ENCODE measurements at regions not wholly inside any gene's neighbourhood (a gene's known extent, or its start where the extent isn't known, plus 50 kb on each side); places are given as distances from the start of the nearest gene placed in this dataset.

GRCh38 chr2:167898340-167898739 is 349.1 kb downstream of the STK39 start:
- TF ChIP-seq, protein P1, sequence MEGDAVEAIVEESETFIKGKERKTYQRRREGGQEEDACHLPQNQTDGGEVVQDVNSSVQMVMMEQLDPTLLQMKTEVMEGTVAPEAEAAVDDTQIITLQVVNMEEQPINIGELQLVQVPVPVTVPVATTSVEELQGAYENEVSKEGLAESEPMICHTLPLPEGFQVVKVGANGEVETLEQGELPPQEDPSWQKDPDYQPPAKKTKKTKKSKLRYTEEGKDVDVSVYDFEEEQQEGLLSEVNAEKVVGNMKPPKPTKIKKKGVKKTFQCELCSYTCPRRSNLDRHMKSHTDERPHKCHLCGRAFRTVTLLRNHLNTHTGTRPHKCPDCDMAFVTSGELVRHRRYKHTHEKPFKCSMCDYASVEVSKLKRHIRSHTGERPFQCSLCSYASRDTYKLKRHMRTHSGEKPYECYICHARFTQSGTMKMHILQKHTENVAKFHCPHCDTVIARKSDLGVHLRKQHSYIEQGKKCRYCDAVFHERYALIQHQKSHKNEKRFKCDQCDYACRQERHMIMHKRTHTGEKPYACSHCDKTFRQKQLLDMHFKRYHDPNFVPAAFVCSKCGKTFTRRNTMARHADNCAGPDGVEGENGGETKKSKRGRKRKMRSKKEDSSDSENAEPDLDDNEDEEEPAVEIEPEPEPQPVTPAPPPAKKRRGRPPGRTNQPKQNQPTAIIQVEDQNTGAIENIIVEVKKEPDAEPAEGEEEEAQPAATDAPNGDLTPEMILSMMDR (IDR thresholded peaks at IDR 0.05) = no peak
- TF ChIP-seq RAD21 (IDR thresholded peaks at IDR 0.05; ENCODE audit: low read length) (no peak), PBX3 (IDR thresholded peaks at IDR 0.05) (no peak), YY1 (IDR thresholded peaks at IDR 0.05; ENCODE audit: low read depth) (no peak), RFX5 (IDR thresholded peaks at IDR 0.05; ENCODE audit: low read length) (no peak), MEF2A (IDR thresholded peaks at IDR 0.05; ENCODE audit: borderline replicate concordance, low read depth) (no peak), MXI1 (IDR thresholded peaks at IDR 0.05; ENCODE audit: low read depth, low read length) (no peak), FOXM1 (IDR thresholded peaks at IDR 0.05; ENCODE audit: low read depth) (no peak), SIN3A (IDR thresholded peaks at IDR 0.05; ENCODE audit: borderline replicate concordance, low read depth, low read length) (no peak), GABPA (IDR thresholded peaks at IDR 0.05; ENCODE audit: low read depth) (no peak), JUND (IDR thresholded peaks at IDR 0.05) (no peak)
- TF ChIP-seq, protein P2, sequence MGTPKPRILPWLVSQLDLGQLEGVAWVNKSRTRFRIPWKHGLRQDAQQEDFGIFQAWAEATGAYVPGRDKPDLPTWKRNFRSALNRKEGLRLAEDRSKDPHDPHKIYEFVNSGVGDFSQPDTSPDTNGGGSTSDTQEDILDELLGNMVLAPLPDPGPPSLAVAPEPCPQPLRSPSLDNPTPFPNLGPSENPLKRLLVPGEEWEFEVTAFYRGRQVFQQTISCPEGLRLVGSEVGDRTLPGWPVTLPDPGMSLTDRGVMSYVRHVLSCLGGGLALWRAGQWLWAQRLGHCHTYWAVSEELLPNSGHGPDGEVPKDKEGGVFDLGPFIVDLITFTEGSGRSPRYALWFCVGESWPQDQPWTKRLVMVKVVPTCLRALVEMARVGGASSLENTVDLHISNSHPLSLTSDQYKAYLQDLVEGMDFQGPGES (IDR thresholded peaks at IDR 0.05; ENCODE audit: low read depth, low read length) = no peak

Data from SK-N-SH (cell line).